CD4-positive, alpha-beta T cell (primary cell): ENCODE measurements at regions not wholly inside any gene's neighbourhood (a gene's known extent, or its start where the extent isn't known, plus 50 kb on each side); places are given as distances from the start of the nearest gene placed in this dataset.

Source experiments
- ATAC-seq: fragments of 200-7000 bp; cut with Tn5 transposase; one replicate; pipeline ENCODE4 v1.10.0; 2022; ENCODE audit warnings: mild to moderate bottlenecking; ENCODE audit not compliant: poor library complexity
- CTCF ChIA-PET: fragments of 350-600 bp; sonication (Branson Sonifier 250); formaldehyde crosslinking; loops from one replicate; lab custom pipeline; 2021; ENCODE audit warnings: antibody characterized with exemption, inconsistent platforms; lab: Charles Lee
- POLR2A ChIA-PET: fragments of 350-600 bp; sonication (Branson Sonifier 250); formaldehyde crosslinking; loops from one replicate; lab custom pipeline; 2021; ENCODE audit warnings: antibody characterized with exemption, inconsistent platforms; lab: Charles Lee
- DNase-seq, 14 experiments: peaks; one replicate each; pipeline ENCODE4 v3.0.0-alpha.2; 2013 to 2020; ENCODE audit warnings: mixed read lengths in 2 of 14
- H3K27ac ChIP-seq, 2 donors: one replicate each; pipeline versions ENCODE4 v1.5.1 to v1.7.0; 2013; ENCODE audit warnings: low read length in 2 of 2, low read depth in 1 of 2, mild to moderate bottlenecking in 1 of 2
- H3K27me3 ChIP-seq, 2 experiments: 1 replicate in 1 of 2; 2 replicates in 1 of 2; pipeline versions ENCODE4 v1.6.1 to v1.7.0; 2013; ENCODE audit warnings: low read length in 2 of 2, control low read depth in 1 of 2, mild to moderate bottlenecking in 1 of 2, moderate library complexity in 1 of 2; ENCODE audit not compliant: insufficient read depth in 2 of 2, control insufficient read depth in 1 of 2
- H3K36me3 ChIP-seq: one replicate; pipeline ENCODE4 v1.6.1; 2013; ENCODE audit warnings: low read length, control low read depth; ENCODE audit not compliant: insufficient read depth
- H3K4me1 ChIP-seq: one replicate; pipeline ENCODE4 v1.6.1; 2013; ENCODE audit warnings: low read length, control low read depth; ENCODE audit not compliant: insufficient read depth
- H3K4me3 ChIP-seq: one replicate; pipeline ENCODE4 v1.5.1; 2013; ENCODE audit warnings: mild to moderate bottlenecking, low read length, moderate library complexity
- H3K9me3 ChIP-seq, 2 experiments: 1 replicate in 1 of 2; 2 replicates in 1 of 2; pipeline versions ENCODE4 v1.6.1 to v1.7.0; 2013; ENCODE audit warnings: low read length in 2 of 2, mild to moderate bottlenecking in 2 of 2, control low read depth in 1 of 2, moderate library complexity in 1 of 2; ENCODE audit not compliant: control insufficient read depth in 1 of 2, insufficient read depth in 1 of 2
- H3K27ac Mint-ChIP-seq: one replicate; pipeline ENCODE4 v1.8.0; 2020; ENCODE audit warnings: mixed read lengths
- H3K27me3 Mint-ChIP-seq: one replicate; pipeline ENCODE4 v1.8.0; 2021; ENCODE audit warnings: mixed read lengths
- H3K36me3 Mint-ChIP-seq: one replicate; pipeline ENCODE4 v1.8.0; 2021; ENCODE audit warnings: low read depth, mixed read lengths
- H3K4me1 Mint-ChIP-seq: one replicate; pipeline ENCODE4 v1.8.0; 2021; ENCODE audit warnings: low read depth, mixed read lengths
- H3K4me3 Mint-ChIP-seq: one replicate; pipeline ENCODE4 v1.8.0; 2020; ENCODE audit warnings: mild to moderate bottlenecking, mixed read lengths
- H3K9me3 Mint-ChIP-seq: one replicate; pipeline ENCODE4 v1.8.0; 2020; ENCODE audit warnings: mixed read lengths
- intact Hi-C, 2 experiments: fragments of 100-400 bp; cut with DNase I in 1 of 2; cut with micrococcal nuclease in 1 of 2; formaldehyde crosslinking; loops; one replicate each; pipeline versions ENCODE4 v1.15.1 to v1.9.0; 2023 to 2025; cut with DNase I, micrococcal nuclease
- TF ChIP-seq, protein P1 (sequence below): fragments of 200-600 bp; IDR thresholded peaks from one replicate; pipeline ENCODE4 v1.8.0; 2022; ENCODE audit warnings: antibody characterized with exemption, mild to moderate bottlenecking

DNA sequence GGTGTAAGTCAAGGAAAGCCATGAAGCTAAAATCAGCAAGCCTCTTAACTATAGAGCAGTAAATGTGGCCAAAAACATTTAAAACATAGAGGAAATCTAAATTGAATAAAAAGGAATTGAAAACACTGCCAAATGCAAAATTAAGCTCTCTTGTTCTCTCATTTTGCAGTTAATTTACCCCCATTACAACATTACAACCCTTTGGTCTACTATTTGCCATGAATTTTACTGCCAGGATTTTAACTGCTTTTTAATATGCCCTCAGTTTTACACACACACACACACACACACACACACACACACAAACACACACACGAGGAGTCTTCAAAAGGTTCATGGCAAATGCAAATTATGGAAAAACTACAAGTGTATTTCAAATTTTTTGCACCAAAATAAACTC is 91.4 kb upstream of the ACO1 start:
- Mint-ChIP-seq H3K4me3 (no peak overlapping the region), H3K36me3 (no peaks in the 10 kb centered on the region), H3K4me1 (no peaks in the 10 kb centered on the region), H3K27ac (no peak overlapping the region), H3K27me3 (peaks cover 52% of the 10 kb centered on the region), H3K9me3 (no peaks in the 10 kb centered on the region)
- ChIA-PET CTCF (no interaction called here), POLR2A (no interaction called here)
- no peak overlapping the region for H3K4me3 ChIP-seq
- H3K4me1 ChIP-seq: no peaks in the 10 kb centered on the region
- ATAC-seq: no peak
- TF ChIP-seq, protein P1, sequence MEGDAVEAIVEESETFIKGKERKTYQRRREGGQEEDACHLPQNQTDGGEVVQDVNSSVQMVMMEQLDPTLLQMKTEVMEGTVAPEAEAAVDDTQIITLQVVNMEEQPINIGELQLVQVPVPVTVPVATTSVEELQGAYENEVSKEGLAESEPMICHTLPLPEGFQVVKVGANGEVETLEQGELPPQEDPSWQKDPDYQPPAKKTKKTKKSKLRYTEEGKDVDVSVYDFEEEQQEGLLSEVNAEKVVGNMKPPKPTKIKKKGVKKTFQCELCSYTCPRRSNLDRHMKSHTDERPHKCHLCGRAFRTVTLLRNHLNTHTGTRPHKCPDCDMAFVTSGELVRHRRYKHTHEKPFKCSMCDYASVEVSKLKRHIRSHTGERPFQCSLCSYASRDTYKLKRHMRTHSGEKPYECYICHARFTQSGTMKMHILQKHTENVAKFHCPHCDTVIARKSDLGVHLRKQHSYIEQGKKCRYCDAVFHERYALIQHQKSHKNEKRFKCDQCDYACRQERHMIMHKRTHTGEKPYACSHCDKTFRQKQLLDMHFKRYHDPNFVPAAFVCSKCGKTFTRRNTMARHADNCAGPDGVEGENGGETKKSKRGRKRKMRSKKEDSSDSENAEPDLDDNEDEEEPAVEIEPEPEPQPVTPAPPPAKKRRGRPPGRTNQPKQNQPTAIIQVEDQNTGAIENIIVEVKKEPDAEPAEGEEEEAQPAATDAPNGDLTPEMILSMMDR: no peak
- no peak for DNase-seq
- H3K36me3 ChIP-seq: no peaks in the 10 kb centered on the region
- H3K27me3 ChIP-seq: peaks cover 0 to 10% of the 10 kb centered on the region in 2 experiments
- no peaks in the 10 kb centered on the region for H3K9me3 ChIP-seq
- H3K27ac ChIP-seq: no peak overlapping the region
- intact Hi-C loops: loop anchor here in 1 of 2 experiments (5.0 kb wide), 1 partner anchor 49 kb away; no protein-coding TSS in a partner anchor

DNA sequence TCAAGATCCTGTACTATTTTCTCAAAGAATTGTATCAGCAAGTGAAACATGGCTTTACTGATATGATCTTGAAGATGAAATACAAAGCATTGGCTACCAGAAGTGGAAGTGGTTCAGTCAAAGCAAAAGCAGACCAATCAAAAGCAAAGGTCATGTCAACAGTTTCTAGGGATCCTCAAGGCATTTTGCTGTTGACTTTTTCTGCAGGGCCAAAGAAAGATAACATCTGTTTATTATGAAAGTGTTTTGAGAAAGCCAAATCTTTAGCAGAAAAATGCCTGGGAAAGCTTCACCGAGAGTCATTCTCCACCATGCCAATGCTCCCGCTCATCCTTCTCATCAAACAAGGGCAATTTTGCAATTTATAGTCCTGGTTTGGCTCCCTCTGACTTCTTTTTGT is 90.3 kb upstream of the ACO1 start:
- Mint-ChIP-seq H3K27ac (no peak overlapping the region), H3K9me3 (no peaks in the 10 kb centered on the region), H3K4me1 (no peaks in the 10 kb centered on the region), H3K27me3 (peaks cover 57% of the 10 kb centered on the region), H3K36me3 (no peaks in the 10 kb centered on the region), H3K4me3 (no peak overlapping the region)
- Histone ChIP-seq H3K27me3 (peaks cover 0 to 10% of the 10 kb centered on the region in 2 experiments), H3K4me3 (no peak overlapping the region), H3K36me3 (no peaks in the 10 kb centered on the region), H3K4me1 (no peaks in the 10 kb centered on the region), H3K27ac (no peak overlapping the region), H3K9me3 (no peaks in the 10 kb centered on the region)
- ChIA-PET POLR2A (no interaction called here), CTCF (no interaction called here)
- TF ChIP-seq, protein P1: no peak
- intact Hi-C loops: loop anchor here in 1 of 2 experiments (5.0 kb wide), 1 partner anchor 48 kb away; no protein-coding TSS in a partner anchor
- DNase-seq (no peak), ATAC-seq (no peak)

- Histone ChIP-seq H3K4me3 (no peak overlapping the region), H3K9me3 (no peaks in the 10 kb centered on the region), H3K27ac (no peak overlapping the region), H3K36me3 (no peaks in the 10 kb centered on the region), H3K4me1 (no peaks in the 10 kb centered on the region), H3K27me3 (no peaks in the 10 kb centered on the region)
- TF ChIP-seq, protein P1: no peak
- POLR2A ChIA-PET: no interaction called here
- intact Hi-C loops: no loop called here
- Mint-ChIP-seq H3K27ac (no peak overlapping the region), H3K27me3 (peaks cover 36% of the 10 kb centered on the region), H3K36me3 (no peaks in the 10 kb centered on the region), H3K4me1 (no peaks in the 10 kb centered on the region), H3K4me3 (no peak overlapping the region), H3K9me3 (no peaks in the 10 kb centered on the region)
- DNase-seq (no peak), ATAC-seq (no peak)
- CTCF ChIA-PET: no interaction called here
These were observed 84.1 kb upstream of the ACO1 start for GRCh38 chr9:32300373-32300772.
